ENCODE measurements at regions not wholly inside any gene's neighbourhood (a gene's known extent, or its start where the extent isn't known, plus 50 kb on each side); places are given as distances from the start of the nearest gene placed in this dataset.

- CTCF ChIA-PET (ENCODE audit: partially characterized antibody), result interaction anchor here (1.0 to 3.8 kb wide), 7 partner anchors 8 to 197 kb away, joined by 3 to 36 read pairs (median 4); no protein-coding TSS in a partner anchor
- no peaks in the 10 kb centered on the region for H3K23me2 ChIP-seq (ENCODE audit: low read depth, low read length)
- 85% methylated on average over 3 of the region's 3 CpGs; no CpG with 5 or more reads in 1 of the 2 experiments for WGBS, 2 experiments (ENCODE audit: extremely low coverage in 1 of 2, insufficient coverage in 1 of 2, insufficient read length in 1 of 2, insufficient replicate concordance in 2 of 2, low coverage in 1 of 2, low lambda C conversion rate in 2 of 2, missing lambda C conversion rate in 1 of 2)
- DNase-seq (ENCODE audit: low read depth in 1 of 2, low spot score in 2 of 2) (no peak), FAIRE-seq (no peak)
- H4K8ac ChIP-seq (ENCODE audit: extremely low read depth, insufficient read depth, low read length), result no peak overlapping the region
- H3K79me1 ChIP-seq (ENCODE audit: low read depth, low read length), result no peaks in the 10 kb centered on the region
- H2AK5ac ChIP-seq (ENCODE audit: low read depth, low read length), result no peak overlapping the region
- TF ChIP-seq ASH2L (IDR thresholded peaks at IDR 0.05; ENCODE audit: low read length), result no peak
- no peak for TF ChIP-seq BRCA1 (IDR thresholded peaks at IDR 0.05; ENCODE audit: low read depth, low read length)
- TF ChIP-seq POLR2A (IDR thresholded peaks at IDR 0.05; ENCODE audit: control extremely low read depth in 1 of 2, low read depth in 2 of 2, low read length in 2 of 2), result no peak
- no peak for TF ChIP-seq PHF8 (conservative IDR thresholded peaks at IDR 0.05; ENCODE audit: low read depth, low read length)
- no peak for TF ChIP-seq FOSL1 (IDR thresholded peaks at IDR 0.05; ENCODE audit: insufficient read depth, low read depth, low read length)
- TF ChIP-seq EP300 (IDR thresholded peaks at IDR 0.05; ENCODE audit: borderline replicate concordance in 1 of 2, low read depth in 2 of 2, low read length in 2 of 2), result no peak
- no peak for TF ChIP-seq KDM5A (IDR thresholded peaks at IDR 0.05; ENCODE audit: low read length)
- no peaks in the 10 kb centered on the region for H3K9me3 ChIP-seq (ENCODE audit: insufficient read depth in 2 of 2, low read depth in 1 of 2, low read length in 1 of 2)
- H3K56ac ChIP-seq (replicated peaks; ENCODE audit: insufficient read length, low read depth, low read length), result no peak overlapping the region
- H2AFZ ChIP-seq (ENCODE audit: low read length), result no peak overlapping the region
- H3K4me1 ChIP-seq (replicated peaks in 1 of 4; ENCODE audit: control insufficient read depth in 3 of 4, insufficient read depth in 4 of 4, low read length in 3 of 4), result no peaks in the 10 kb centered on the region
- H3K4me2 ChIP-seq (ENCODE audit: insufficient read depth in 1 of 2, low read depth in 2 of 2, low read length in 2 of 2), result no peak overlapping the region
- POLR2A ChIA-PET (ENCODE audit: partially characterized antibody), result no interaction called here
- no peak overlapping the region for H3K27ac ChIP-seq (ENCODE audit: low read depth, low read length)
- H3K14ac ChIP-seq (ENCODE audit: insufficient read length), result no peak overlapping the region
- H3K9ac ChIP-seq (replicated peaks in 1 of 4; ENCODE audit: extremely low read depth in 1 of 4, low read depth in 3 of 4, low read length in 3 of 4), result no peak overlapping the region
- no peak overlapping the region for H4K91ac ChIP-seq (replicated peaks; ENCODE audit: insufficient read length, low read length)
- no peak overlapping the region for H3K4me3 ChIP-seq (ENCODE audit: extremely low read depth in 1 of 4, insufficient read depth in 2 of 4, low read depth in 3 of 4, low read length in 4 of 4)
- H4K5ac ChIP-seq (ENCODE audit: insufficient read length, low read depth, low read length), result no peak overlapping the region
- no peak overlapping the region for H2BK5ac ChIP-seq (ENCODE audit: low read depth, low read length)
- no peak overlapping the region for H2BK20ac ChIP-seq (ENCODE audit: low read length)
- H3K36me3 ChIP-seq (ENCODE audit: control insufficient read depth in 2 of 4, insufficient read depth in 4 of 4, low read length in 3 of 4), result no peaks in the 10 kb centered on the region
- no peak overlapping the region for H3K4ac ChIP-seq (replicated peaks; ENCODE audit: insufficient read length, low read depth, low read length)
- no peak overlapping the region for H2BK120ac ChIP-seq (replicated peaks; ENCODE audit: low read depth, low read length)
- no peak overlapping the region for H2BK12ac ChIP-seq (ENCODE audit: low read depth, low read length)
- no peaks in the 10 kb centered on the region for H3K79me2 ChIP-seq (ENCODE audit: control insufficient read depth in 1 of 2, insufficient read depth in 2 of 2, low read length in 2 of 2)
- no peak overlapping the region for H3K23ac ChIP-seq (ENCODE audit: insufficient read length)
- H4K20me1 ChIP-seq (replicated peaks in 1 of 2; ENCODE audit: control insufficient read depth in 1 of 2, insufficient read depth in 2 of 2, low read length in 2 of 2), result no peaks in the 10 kb centered on the region
- no peak overlapping the region for H3K18ac ChIP-seq (ENCODE audit: extremely low read depth, low read length)
- H2BK15ac ChIP-seq (ENCODE audit: low read length), result no peak overlapping the region
- H3K27me3 ChIP-seq (replicated peaks in 1 of 4; ENCODE audit: control insufficient read depth in 3 of 4, extremely low read depth in 1 of 4, insufficient read depth in 3 of 4, low read length in 3 of 4), result no peaks in the 10 kb centered on the region; a peak in 1 of 7 replicates
Measured at GRCh38 chr1:36667256-36667655, 184.5 kb upstream of the CSF3R start.

Measured in H1 (cell line).